GM18517 (cell line): ENCODE measurements at regions not wholly inside any gene's neighbourhood (a gene's known extent, or its start where the extent isn't known, plus 50 kb on each side); places are given as distances from the start of the nearest gene placed in this dataset.

ENCODE experiments used
- ATAC-seq: cut with Tn5 transposase; IDR thresholded peaks from one replicate; pipeline ENCODE4 v1.9.1; 2021; ENCODE audit warnings: mild to moderate bottlenecking, moderate library complexity; ENCODE audit not compliant: unreplicated experiment

DNA sequence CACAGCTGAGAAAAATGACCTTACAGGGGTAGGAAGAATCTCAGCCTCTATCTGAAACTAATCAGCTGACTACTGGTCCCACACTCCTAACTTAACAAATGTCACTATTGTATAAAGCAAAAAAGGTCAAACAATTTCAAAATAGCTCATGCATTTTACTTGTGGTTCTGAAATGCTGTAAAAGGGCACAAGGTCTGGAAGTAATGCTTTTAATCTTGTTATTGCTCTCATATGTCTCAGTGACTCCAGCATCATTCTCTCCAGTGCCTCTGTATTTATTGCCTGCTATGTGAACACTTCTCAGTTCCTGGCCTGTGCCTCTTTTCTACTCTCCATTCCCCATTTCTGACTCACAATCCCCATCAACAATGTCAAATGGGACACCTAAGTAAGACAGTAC, 937.7 kb downstream of the CDH11 start:
- no peak for ATAC-seq

DNA sequence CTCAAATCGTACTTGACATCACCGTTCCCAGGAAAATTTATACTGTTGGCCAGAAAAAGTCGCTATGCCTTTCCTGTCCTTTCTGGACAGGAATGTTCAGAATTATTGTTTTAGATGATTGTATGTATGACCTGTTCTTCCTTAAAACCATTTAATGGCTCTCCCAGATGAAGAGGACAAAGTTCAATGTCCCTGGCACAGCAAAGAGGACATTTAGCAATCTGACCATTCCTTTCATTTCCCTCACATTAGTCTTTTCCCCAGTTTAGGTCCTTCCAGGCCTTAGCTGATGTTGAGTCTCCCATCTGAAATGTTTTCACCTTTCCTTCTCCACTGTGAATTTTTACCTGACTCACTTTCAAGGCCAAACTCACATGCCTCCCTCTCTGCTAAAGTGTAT, 938.9 kb downstream of the CDH11 start:
- no peak for ATAC-seq

DNA sequence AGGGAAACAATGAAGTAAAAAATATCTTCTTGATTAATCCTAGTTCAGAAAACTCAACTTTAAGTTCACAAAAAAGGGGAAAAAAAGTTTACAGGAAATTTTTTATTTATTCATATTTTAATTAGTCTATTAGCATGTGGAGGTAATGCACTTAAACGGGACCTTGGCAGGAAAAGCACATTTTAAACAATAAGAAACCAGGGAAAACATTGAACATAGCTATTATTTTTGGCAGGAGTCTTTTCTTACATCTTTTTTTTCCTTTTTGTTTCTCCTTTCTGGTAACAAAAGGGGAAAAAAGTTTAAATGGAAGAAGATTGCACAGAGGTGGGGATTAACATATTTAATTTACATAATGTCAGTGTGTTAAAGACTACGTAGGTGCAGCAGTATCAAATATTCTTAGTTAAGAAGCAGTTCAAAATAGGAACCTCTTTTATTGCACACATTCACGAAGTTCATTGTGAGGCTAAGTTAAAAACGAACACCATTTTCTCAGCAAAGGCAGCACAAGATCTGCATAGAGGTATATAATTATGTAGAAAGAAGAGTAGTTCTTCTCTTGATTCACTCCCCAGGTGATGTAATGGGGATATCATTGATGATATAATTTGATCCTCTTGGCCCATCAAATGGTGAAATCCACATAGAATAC, 940.5 kb downstream of the CDH11 start:
- no peak for ATAC-seq

DNA sequence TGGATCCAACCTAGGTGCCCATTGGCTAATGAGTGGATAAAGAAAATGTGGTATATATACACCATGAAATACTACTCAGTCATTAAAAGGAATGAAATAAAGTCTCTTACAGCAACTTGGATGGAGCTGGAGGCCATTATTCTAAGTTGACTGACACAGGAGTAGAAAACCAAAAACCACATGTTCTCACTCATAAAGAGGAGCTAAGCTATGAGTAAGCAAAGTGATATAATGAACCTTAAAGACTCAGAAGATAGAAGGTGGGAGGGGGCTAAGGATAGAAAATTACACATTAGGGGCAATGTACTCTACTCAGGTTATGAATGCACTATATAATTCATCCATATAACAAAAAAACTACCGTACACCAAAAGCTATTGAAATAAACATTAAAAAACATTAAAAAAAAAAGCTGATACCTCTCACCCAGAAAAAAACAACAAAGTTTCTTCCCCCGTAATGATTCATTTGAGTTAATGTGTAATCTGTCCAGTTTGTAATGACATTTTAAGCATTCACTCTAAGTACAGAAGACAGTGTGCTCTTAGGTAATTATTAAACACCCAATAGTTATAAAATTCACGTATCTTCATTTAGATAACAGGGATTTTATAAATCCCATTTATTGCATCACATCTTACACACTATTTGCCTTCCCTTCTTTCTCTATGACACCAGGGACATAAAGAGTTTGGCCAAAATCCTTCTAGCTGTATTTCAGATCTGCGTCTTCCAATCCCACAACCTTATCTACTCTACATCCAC, 941.5 kb downstream of the CDH11 start:
- ATAC-seq: no peak

DNA sequence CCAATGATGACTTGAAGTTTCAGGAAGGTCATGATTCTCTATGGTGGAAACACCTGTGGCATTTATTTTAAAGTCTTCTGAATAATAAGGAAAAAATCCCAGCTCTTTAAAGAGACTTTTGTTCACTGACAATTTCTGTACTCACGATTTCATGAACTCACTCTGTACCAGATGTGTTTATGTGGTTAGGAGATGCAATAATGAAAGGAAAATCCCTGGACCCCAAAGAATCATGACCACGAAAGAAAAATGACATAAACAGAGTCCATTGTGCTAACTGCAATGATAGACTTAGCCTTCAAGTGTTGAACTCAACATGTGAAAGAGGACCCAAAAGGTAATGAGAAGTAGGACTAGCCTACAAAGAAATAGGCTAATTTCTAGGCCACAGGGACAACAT, 947.5 kb downstream of the CDH11 start:
- no peak for ATAC-seq

DNA sequence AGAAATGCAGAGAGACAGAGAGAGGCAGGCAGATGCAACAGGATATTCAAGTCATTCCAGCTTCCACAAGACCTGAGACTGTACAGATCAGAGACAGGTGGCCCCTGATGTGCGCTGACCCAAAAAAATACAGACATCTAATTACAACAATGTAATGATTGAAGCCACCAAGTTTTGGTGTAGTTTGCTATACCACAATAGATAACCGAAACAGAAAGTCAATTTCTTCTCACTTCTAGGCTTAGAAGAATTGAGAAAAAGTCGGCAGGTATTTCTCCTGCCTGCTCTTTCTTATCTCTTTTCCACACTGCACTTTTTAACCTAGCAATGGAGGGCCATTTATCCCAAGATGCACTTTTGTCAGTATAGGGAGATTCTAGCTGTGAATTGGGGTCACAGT, 949.2 kb downstream of the CDH11 start:
- ATAC-seq: no peak

DNA sequence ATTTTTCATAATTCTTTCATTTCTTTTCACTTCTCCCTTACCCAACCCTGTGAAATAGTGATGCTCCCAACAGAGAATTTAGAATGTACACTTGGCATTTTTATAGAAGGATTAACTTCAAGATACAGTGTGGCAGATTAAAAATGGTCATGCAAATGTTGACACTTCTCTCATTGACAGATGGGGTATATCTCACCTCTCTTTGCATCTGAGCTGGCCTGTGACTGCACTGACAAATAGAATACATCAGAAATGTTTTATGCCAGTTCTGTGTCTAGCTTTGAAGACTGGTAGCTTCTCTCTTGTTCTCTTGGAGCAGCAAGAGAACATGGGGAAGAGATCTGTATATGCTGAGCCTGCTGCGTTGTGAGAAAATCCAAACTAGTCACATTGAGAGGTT, 949.6 kb downstream of the CDH11 start:
- ATAC-seq: no peak

DNA sequence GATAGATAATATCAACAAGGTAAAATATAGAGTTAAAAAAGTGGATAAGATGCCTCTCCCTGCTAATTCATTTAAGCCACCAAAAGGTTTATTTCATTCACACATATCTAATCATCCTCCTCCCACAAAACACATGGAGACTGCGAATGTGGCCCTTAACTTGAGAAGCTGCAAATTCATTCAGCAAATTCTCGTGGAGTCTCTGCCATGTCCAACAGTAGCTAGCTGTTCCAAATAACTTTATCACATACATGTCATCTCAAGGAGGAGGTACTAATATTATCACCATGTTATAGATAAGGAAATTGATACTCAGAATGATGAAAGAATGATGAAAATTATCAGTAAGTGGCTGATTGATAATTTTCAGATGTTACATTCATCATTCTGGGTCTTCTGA, 950.2 kb downstream of the CDH11 start:
- no peak for ATAC-seq

DNA sequence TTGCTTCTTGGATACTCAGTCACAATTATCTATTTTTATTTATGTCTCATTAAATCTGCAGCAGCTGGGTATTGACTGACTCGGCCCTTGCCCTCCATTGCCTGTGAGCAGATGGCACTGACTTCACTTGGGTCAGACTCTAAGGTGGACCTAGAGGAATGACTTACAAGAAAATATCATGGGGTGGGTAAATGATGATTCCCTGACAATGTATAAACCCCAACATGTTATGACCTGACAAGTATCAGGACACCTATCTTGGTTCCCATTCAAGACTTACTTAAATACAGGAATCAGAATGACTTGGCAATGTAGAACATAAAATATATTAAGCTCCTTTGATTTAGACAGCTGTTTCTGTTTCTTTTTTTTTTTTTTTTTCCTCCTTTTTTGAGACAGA, 953.5 kb downstream of the CDH11 start:
- no peak for ATAC-seq

DNA sequence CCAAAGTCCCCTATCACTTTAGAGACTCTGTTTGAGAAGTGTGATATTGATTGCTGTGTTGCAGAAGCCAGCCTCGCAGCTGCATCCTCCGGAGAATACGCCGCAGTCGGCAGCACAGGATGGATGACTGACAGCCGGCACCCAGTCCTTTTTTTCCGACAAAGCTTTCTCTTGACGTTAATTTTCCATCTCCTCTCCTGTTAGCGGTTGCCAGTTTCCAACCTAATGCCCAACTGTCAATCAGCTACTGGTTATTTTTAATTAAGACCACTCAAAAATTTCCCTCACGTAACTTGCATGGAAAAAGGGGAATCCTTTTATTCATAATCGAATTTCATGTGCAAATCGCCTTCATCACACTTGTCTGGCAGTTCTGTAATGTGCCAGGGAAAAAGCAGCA, 953.9 kb downstream of the CDH11 start:
- no peak for ATAC-seq

DNA sequence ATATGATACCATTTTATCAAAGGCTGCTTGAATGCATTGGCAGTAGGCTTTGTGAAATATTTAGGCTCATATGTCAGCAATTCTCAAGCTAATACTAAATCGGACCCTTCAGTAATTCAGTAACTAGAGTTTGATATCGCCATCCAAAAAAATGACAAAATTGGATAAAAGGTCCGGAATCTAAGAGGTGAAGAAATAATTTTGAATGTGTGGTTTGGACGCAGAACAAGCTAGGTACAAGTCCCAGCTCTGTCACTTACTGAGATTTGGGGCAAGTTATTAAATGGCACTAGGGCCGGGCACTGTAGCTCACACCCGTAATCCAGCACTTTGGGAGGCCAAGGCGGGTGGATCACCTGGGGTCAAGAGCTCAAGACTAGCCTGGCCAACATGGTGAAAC, 956.5 kb downstream of the CDH11 start:
- no peak for ATAC-seq

DNA sequence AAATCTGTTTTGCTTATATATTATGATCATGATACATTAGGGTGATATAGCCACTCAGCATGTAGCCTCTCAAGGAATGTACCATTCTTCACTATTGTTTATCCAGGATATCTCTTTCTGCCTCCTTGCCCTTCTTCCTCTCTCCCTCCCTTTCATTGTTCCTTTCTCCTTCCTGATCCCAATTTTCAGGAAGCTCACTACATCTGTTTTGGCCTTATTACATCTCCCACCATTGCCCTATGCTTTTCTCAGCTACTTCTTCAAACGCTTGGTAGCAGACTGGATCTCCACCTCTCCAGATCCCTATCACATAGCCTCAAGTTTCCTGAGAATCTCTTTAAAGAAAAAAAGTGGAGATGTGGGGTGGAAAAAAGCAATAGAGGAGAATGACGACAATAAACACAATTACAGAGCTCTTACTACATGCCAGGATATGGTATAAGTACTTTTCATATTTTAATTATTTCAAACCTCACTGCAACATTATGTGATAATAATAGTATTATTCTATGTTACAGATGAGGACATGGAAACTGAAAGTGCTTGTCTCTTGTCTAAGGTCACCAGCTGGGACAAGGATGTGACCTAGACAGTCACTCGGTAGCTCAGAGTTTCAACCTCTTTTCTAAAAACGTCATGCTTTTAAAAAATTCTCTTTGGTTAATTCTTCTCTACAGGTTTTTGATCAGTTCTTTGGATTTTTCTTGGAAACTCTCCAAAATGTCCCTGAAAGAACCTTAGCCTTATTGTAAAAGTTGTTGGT, 959.1 kb downstream of the CDH11 start:
- ATAC-seq: no peak

DNA sequence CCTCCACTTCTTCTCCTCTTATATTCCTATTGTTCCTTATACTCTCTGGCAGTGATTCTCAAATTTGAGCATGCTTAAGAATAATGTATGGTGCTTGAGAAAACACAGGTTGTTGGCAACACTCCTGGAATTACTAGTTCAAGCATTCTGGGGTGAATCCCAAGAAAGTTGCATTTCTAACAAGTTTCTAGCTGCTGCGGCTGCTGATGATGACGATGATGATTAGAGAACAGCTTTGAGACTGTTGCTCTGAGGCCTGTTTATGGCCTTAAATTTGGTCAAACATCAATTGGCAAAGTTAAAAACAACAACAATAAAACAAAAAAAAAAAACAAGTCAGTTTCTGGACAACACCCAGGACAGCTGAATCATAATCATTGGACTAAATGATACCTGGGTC, 961.9 kb downstream of the CDH11 start:
- no peak for ATAC-seq

DNA sequence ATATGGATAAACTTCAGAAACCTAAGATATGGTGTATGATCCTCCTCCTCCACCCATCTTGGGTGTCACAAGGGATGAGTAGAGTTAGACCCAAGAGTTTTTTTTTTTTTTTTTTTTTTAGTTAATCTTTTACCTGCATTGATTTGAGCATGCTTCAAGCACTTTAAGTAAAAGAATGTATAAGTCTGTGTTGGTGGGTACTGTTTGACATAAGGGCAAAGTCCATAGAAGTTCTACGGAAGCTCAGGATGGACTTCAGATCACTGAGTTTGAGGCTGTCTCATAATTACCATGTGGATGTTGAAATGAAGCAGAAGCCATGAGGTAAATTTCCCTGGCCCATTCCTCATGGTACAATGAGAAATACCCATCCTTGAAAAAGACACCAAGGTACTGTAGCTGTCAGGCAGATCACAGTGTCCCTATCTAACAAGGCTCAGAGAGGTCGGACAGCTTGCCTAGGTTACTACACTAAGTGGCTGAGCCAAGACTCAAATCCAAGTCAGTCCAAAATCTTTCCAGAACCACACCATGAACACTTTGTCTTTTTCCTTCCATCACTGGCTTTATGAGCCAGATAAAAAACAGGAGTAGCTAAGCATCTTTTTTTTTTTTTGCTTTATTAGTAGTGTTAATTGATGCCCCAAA, 962.8 kb downstream of the CDH11 start:
- ATAC-seq: no peak

DNA sequence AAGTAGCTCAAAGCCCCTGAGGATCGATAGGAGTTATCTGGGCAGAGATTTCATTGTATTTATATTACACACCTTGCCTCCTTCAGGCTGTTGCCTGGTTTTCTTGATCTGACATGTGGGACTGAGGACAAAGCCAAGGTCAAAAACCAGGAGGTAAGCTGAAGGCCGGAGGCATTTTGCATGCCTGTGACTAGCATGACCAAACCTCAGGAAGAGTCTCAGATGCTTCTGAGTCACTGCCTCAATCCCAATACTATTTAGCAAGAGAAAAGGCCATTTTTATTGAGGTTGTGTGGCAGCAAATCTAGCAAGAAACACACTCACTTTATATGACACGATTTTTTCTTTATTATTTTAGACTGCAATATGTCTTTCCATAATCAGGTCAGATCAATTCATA, 968.1 kb downstream of the CDH11 start:
- no peak for ATAC-seq

DNA sequence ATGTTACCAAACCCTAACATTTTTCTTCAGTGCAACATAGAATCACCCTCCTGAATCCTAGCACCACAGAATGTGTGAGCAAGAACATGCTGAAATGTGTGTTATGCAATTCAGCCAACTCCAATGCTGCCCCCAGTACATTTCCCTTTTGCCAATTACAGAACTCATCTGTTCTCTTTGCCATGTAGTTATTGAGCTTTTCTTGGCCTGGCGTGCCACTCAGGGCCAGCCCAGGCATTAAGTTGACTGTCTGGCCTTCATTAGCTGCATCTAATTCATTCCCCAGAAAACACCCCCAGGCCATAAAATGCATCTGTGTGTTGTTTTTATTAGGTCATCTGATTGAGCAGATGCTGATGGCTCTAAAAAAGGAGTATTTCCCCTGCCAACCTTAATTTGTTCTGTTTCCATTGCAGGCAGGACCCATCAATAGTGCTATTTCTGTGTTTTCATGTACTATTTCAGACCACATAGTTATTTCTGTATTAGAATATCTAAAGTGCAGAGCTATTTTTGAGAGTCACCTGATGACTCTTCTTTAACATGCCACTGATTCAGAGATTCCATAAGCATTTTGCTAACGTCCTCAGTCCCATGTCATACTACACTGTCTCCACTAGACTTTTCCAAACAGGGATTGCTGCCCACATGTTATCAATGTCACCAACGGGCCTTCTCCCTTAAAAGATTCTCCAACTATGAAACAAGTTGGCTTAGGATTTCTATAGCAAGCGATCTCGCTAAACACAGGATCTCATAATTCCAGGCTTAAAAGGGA, 969.7 kb downstream of the CDH11 start:
- no peak for ATAC-seq

DNA sequence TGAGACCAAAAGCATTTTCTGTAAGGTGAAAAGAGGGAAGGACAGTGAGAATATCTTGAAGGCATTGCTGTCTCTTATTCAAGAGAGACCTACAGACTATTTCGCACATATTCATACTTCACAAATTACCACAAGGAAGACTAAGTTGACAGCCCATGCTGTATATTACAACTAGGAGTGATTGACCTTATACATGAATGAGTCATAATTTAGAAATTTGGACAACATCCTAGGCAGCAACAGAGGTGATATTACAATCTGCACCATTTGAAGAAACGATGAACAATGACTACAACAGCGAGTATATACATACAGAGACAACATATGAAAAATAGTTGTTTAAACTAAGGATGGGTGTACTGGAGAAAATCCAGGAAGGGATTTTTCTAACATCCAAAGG, 971.7 kb downstream of the CDH11 start:
- no peak for ATAC-seq

DNA sequence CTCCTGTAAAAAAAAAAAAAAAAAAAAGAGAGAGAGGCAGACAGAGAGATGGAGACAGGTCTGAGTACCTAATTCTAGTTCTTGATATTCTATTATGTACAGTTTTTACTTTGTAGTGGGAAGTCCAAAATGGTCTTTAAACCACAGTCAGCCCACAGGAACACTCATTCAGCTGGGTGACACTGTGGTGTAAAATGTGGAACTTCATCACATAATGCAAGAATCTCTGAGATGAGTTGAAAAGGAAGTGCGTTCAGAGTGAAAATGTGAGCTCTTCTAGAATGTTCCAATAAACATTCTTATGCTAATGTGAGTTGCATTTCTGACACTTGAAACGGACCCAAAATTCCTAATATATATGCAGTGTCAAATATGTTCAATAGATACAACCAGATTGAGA, 972.1 kb downstream of the CDH11 start:
- no peak for ATAC-seq

DNA sequence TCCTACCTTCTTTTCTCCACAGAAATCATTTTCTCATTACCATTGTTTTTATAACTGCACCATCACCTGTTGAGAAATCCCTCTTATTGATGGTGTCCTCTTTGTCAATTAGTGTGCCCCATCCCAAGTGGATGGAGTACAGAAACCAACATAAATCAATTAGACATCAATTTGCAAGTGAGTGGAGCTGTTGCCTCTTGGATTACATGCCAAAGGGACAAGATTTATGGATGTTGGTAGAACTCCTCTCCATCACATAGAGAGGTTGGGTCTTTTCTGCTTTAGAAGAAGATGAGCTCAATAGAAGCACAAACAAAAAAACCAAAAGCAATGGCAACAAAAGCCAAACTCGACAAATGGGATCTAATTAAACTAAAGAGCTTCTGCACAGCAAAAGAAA, 973.5 kb downstream of the CDH11 start:
- ATAC-seq: no peak

DNA sequence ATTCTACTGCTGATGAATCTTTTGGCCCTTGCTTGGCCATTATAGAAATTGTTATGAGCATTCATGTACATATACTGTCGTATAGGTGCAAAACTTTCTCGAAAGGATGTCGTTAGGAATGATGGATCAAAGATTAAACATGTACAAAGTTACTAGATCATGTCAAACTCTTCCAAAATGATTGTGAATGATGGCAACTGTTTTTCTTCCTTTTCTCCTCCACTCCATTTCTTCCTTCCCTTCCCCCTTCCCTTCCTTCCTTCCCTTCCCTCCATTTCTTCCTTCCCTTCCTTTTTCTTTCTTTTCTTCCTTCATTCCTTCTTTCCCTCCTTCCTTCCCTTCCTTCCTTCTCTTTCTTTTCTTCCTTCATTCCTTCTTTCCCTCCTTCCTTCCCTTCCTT, 973.9 kb downstream of the CDH11 start:
- ATAC-seq: no peak

DNA sequence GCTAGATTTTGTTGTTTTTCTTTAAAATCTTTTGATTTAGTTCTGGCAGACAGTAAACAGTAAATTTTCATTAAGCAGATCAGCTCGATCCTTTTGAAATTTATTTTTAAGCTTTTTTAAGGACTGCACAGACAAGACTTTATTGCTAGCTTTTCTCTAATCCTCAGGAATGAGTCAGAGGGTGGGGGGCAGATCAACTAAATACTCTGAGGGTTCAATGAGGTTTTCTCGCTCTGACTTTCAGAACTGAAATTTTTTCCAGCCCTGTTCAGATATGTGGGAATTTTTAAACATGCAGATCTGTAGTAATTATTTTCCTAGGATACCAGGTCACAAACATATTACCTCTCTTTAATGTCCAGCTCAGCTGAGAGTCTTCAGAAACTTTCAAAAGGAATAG, 977.2 kb downstream of the CDH11 start:
- no peak for ATAC-seq
